Prostate gland (tissue), 2 donors: ENCODE measurements at regions not wholly inside any gene's neighbourhood (a gene's known extent, or its start where the extent isn't known, plus 50 kb on each side); places are given as distances from the start of the nearest gene placed in this dataset.

Experiments
- POLR2A ChIP-seq: fragments of 450-650 bp; IDR thresholded peaks from one replicate; pipeline ENCODE4 v1.6.1; 2016; ENCODE audit warnings: antibody characterized with exemption, mild to moderate bottlenecking
- POLR2AphosphoS5 ChIP-seq: sonication (generic); formaldehyde crosslinking; IDR thresholded peaks from one replicate; pipeline ENCODE4 v1.6.1; 2017; ENCODE audit warnings: antibody characterized with exemption
- TF ChIP-seq, protein P1 (sequence below), 4 experiments: fragments of 200-600 bp in 2 of 4; fragments of 450-650 bp in 2 of 4; sonication (generic) in 2 of 4; IDR thresholded peaks; 1 replicate in 3 of 4; 2 replicates in 1 of 4; pipeline ENCODE4 v1.5.1; 2016 to 2019; ENCODE audit warnings: antibody characterized with exemption in 4 of 4, mild to moderate bottlenecking in 2 of 4, moderate library complexity in 2 of 4

- TF ChIP-seq POLR2A (no peak), POLR2AphosphoS5 (no peak)
- TF ChIP-seq, protein P1, sequence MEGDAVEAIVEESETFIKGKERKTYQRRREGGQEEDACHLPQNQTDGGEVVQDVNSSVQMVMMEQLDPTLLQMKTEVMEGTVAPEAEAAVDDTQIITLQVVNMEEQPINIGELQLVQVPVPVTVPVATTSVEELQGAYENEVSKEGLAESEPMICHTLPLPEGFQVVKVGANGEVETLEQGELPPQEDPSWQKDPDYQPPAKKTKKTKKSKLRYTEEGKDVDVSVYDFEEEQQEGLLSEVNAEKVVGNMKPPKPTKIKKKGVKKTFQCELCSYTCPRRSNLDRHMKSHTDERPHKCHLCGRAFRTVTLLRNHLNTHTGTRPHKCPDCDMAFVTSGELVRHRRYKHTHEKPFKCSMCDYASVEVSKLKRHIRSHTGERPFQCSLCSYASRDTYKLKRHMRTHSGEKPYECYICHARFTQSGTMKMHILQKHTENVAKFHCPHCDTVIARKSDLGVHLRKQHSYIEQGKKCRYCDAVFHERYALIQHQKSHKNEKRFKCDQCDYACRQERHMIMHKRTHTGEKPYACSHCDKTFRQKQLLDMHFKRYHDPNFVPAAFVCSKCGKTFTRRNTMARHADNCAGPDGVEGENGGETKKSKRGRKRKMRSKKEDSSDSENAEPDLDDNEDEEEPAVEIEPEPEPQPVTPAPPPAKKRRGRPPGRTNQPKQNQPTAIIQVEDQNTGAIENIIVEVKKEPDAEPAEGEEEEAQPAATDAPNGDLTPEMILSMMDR (IDR thresholded peaks at IDR 0.05): no peak
These were observed 163.4 kb downstream of the PDGFRA start for GRCh38 chr4:54392479-54392878.
